NCI-H2196 (cell line): ENCODE measurements at regions not wholly inside any gene's neighbourhood (a gene's known extent, or its start where the extent isn't known, plus 50 kb on each side); places are given as distances from the start of the nearest gene placed in this dataset.

Source experiments
- DNase-seq: peaks from one replicate; lab custom pipeline; 2025; ENCODE audit not compliant: unreplicated experiment; lab: John Stamatoyannopoulos, UW

- no peak for DNase-seq
Measured at GRCh38 chr4:8922481-8922880, 50.8 kb upstream of the HMX1 start.

DNA sequence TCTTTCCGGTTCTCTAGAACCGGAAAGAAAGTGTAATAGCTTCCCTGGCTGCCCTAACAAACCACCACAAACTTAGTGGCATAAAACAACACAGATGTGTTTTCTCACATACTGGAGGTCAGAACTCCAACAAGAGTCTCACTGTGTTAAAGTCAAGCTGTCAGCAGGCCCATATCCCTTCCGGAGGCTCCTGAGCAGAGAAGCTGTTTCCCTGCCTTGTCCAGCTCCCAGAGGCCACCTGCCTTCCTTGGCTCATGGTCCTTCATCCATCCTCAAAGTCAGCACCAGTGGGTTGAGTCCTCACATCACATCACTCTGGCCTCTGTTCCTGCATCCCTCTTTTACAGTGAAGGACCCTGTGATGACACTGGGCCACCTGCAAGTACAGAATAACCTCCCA lies 49.8 kb upstream of the HMX1 start:
- DNase-seq, result no peak
